ENCODE measurements at regions not wholly inside any gene's neighbourhood (a gene's known extent, or its start where the extent isn't known, plus 50 kb on each side); places are given as distances from the start of the nearest gene placed in this dataset.

DNA sequence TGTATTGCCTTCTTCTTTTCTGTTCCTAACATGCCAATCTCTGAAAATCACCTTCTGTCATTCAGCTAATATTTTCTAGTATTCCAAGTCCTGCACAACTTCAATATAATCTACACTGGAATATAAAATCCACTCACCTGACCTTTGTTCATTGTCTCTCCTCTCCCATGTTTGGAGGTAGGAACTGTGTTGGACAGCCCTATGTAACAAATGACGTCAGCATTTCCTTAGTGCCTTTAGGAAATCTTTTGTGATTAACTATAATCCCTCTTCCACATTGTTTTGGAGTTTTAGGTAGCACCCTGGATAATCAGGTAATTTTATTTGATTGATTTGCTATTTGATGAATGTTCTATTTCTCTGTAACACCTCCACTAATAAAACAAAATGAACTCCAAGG is 814.8 kb upstream of the PRKX start:
- H3F3A ChIP-seq (ENCODE audit: insufficient read depth, low read length, poor library complexity, severe bottlenecking), result no peaks in the 10 kb centered on the region
- no peaks in the 10 kb centered on the region for H4K20me1 ChIP-seq (ENCODE audit: insufficient read depth)
- H3K79me2 ChIP-seq (replicated peaks; ENCODE audit: insufficient read depth, low read length), result no peaks in the 10 kb centered on the region
- no peak overlapping the region for H3K4me3 ChIP-seq (ENCODE audit: low read length)
- no peak overlapping the region for H3K4me2 ChIP-seq (ENCODE audit: low read length)
- TF ChIP-seq EZH2 (IDR thresholded peaks at IDR 0.05; ENCODE audit: borderline replicate concordance, insufficient read depth, low read length, poor library complexity, severe bottlenecking) (no peak), TAF1 (IDR thresholded peaks at IDR 0.05; ENCODE audit: low read depth) (no peak), SMC3 (conservative IDR thresholded peaks at IDR 0.05; ENCODE audit: poor library complexity) (no peak), EP300 (conservative IDR thresholded peaks at IDR 0.05; ENCODE audit: poor library complexity, severe bottlenecking) (no peak), REST (IDR thresholded peaks at IDR 0.05; ENCODE audit: borderline replicate concordance) (no peak), CTCF (IDR thresholded peaks at IDR 0.05; ENCODE audit: poor library complexity, severe bottlenecking) (no peak)
- no peaks in the 10 kb centered on the region for H3K27me3 ChIP-seq (ENCODE audit: insufficient read depth, low read depth, low read length)
- H2AFZ ChIP-seq (ENCODE audit: low read depth, low read length), result no peak overlapping the region
- H3K9me3 ChIP-seq (ENCODE audit: low read length), result no peaks in the 10 kb centered on the region
- H3K9ac ChIP-seq (ENCODE audit: low read length), result no peak overlapping the region
- H3K9me2 ChIP-seq (ENCODE audit: insufficient read depth, low read length), result no peaks in the 10 kb centered on the region
- H3K36me3 ChIP-seq (ENCODE audit: insufficient read depth, low read length), result no peaks in the 10 kb centered on the region
- H3K27ac ChIP-seq (ENCODE audit: low read length), result no peak overlapping the region

GRCh38 chrX:4485912-4486311 is 772.5 kb upstream of the PRKX start:
- Histone ChIP-seq H3K79me2 (replicated peaks; ENCODE audit: insufficient read depth, low read length) (no peaks in the 10 kb centered on the region), H3K9me2 (ENCODE audit: insufficient read depth, low read length) (no peaks in the 10 kb centered on the region), H2AFZ (ENCODE audit: low read depth, low read length) (no peak overlapping the region), H3K4me3 (ENCODE audit: low read length) (no peak overlapping the region), H3F3A (ENCODE audit: insufficient read depth, low read length, poor library complexity, severe bottlenecking) (no peaks in the 10 kb centered on the region), H3K9ac (ENCODE audit: low read length) (no peak overlapping the region), H3K27me3 (ENCODE audit: insufficient read depth, low read depth, low read length) (no peaks in the 10 kb centered on the region), H3K4me2 (ENCODE audit: low read length) (no peak overlapping the region), H3K9me3 (ENCODE audit: low read length) (no peaks in the 10 kb centered on the region), H3K36me3 (ENCODE audit: insufficient read depth, low read length) (no peaks in the 10 kb centered on the region), H3K27ac (ENCODE audit: low read length) (no peak overlapping the region), H4K20me1 (ENCODE audit: insufficient read depth) (no peaks in the 10 kb centered on the region)
- no peak for TF ChIP-seq EZH2 (IDR thresholded peaks at IDR 0.05; ENCODE audit: borderline replicate concordance, insufficient read depth, low read length, poor library complexity, severe bottlenecking)
- TF ChIP-seq RAD21 (conservative IDR thresholded peaks at IDR 0.05), result no peak
- no peak for TF ChIP-seq TAF1 (IDR thresholded peaks at IDR 0.05; ENCODE audit: low read depth)
- TF ChIP-seq REST (IDR thresholded peaks at IDR 0.05; ENCODE audit: borderline replicate concordance), result no peak
- no peak for TF ChIP-seq CTCF (IDR thresholded peaks at IDR 0.05; ENCODE audit: poor library complexity, severe bottlenecking)
- TF ChIP-seq SMC3 (conservative IDR thresholded peaks at IDR 0.05; ENCODE audit: poor library complexity), result no peak
- no peak for TF ChIP-seq POLR2AphosphoS5 (IDR thresholded peaks at IDR 0.05)
- TF ChIP-seq EP300 (conservative IDR thresholded peaks at IDR 0.05; ENCODE audit: poor library complexity, severe bottlenecking), result no peak
- no peak for TF ChIP-seq MXI1 (conservative IDR thresholded peaks at IDR 0.05; ENCODE audit: poor library complexity, severe bottlenecking)

Data from neural cell (in vitro differentiated cells).